ENCODE measurements at regions not wholly inside any gene's neighbourhood (a gene's known extent, or its start where the extent isn't known, plus 50 kb on each side); places are given as distances from the start of the nearest gene placed in this dataset.

DNA sequence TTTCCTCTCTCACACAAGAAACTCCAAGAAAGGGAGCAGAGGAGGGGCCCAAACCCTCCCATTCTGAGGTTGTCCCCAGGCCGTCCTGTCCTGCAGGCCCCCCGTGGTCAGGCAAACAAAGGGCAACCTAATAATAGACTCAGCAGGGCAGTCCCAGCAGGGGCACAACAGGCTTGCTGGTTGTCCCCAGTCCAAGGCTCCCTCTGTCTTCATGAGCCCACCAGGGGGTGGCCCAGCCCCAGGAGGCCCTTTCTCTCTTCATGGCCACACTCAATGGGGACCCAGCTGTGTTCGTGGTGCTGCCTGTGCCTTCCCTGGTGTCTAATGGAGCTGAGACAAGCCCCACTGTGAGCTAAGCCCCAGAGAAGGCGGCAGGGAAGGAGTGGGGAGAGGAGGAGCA lies 359.9 kb downstream of the ADGRD1 start:
- POLR2A ChIA-PET, result no interaction called here
- no peaks in the 10 kb centered on the region for H3K27me3 ChIP-seq (ENCODE audit: control insufficient read depth, insufficient read depth, low read length)
- CTCF ChIA-PET, result no interaction called here
- H3K36me3 ChIP-seq (ENCODE audit: control insufficient read depth, insufficient read depth, low read length), result no peaks in the 10 kb centered on the region
- no peak for DNase-seq (ENCODE audit: low read depth)
- TF ChIP-seq, protein P1, sequence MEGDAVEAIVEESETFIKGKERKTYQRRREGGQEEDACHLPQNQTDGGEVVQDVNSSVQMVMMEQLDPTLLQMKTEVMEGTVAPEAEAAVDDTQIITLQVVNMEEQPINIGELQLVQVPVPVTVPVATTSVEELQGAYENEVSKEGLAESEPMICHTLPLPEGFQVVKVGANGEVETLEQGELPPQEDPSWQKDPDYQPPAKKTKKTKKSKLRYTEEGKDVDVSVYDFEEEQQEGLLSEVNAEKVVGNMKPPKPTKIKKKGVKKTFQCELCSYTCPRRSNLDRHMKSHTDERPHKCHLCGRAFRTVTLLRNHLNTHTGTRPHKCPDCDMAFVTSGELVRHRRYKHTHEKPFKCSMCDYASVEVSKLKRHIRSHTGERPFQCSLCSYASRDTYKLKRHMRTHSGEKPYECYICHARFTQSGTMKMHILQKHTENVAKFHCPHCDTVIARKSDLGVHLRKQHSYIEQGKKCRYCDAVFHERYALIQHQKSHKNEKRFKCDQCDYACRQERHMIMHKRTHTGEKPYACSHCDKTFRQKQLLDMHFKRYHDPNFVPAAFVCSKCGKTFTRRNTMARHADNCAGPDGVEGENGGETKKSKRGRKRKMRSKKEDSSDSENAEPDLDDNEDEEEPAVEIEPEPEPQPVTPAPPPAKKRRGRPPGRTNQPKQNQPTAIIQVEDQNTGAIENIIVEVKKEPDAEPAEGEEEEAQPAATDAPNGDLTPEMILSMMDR (IDR thresholded peaks at IDR 0.05; ENCODE audit: insufficient read depth, low read depth, low read length), result no peak
- H3K4me3 ChIP-seq (ENCODE audit: low read depth, low read length), result no peak overlapping the region

DNA sequence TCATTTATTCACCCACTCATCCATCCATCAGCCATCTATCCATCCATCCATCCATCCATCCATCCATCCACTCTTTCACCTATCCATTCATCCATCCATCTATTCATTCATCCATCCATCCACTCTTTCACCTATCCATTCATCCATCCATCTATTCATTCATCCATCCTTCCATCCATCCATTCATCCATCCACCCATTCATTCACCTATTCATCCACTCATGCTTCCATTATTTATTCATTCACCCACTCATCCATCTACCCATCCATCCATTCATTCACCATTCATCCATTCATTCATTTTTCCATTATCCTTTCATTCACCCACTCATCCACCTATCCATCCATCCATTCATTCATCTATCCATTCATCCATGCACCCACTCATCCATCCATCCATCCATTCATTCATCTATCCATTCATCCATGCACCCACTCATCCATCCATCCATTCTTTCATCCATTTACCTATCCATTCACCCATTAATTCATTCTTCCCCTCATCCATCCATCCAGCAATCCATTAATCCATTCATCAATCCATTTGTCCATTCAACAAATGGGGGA lies 360.9 kb downstream of the ADGRD1 start:
- TF ChIP-seq, protein P1 (IDR thresholded peaks at IDR 0.05; ENCODE audit: insufficient read depth, low read depth, low read length), result no peak
- Histone ChIP-seq H3K4me3 (ENCODE audit: low read depth, low read length) (no peak overlapping the region), H3K36me3 (ENCODE audit: control insufficient read depth, insufficient read depth, low read length) (no peaks in the 10 kb centered on the region), H3K27me3 (ENCODE audit: control insufficient read depth, insufficient read depth, low read length) (no peaks in the 10 kb centered on the region)
- CTCF ChIA-PET, result no interaction called here
- no peak for DNase-seq (ENCODE audit: low read depth)
- POLR2A ChIA-PET, result no interaction called here

DNA sequence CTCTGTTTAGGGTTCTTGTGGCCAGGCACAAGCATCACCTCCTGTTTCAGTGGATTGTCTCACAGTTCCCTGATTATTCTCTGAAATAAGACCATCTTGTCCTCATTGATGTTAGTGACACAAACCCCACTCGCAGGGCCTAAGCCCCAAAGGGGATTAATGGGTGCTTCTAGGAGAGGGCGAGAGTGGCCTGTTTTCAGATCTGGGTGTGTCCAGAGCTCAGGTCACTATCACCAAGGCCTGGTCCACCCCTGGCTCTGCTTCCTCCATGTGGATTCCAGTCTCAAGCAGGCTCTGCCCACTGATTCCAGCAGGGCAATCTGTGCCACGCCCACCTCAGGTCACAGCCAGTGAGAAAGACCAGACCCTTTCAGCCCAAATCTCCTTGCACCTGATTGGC lies 361.9 kb downstream of the ADGRD1 start:
- DNase-seq (ENCODE audit: low read depth), result no peak
- CTCF ChIA-PET, result no interaction called here
- POLR2A ChIA-PET, result no interaction called here
- TF ChIP-seq, protein P1 (IDR thresholded peaks at IDR 0.05; ENCODE audit: insufficient read depth, low read depth, low read length), result no peak
- Histone ChIP-seq H3K27me3 (ENCODE audit: control insufficient read depth, insufficient read depth, low read length) (no peaks in the 10 kb centered on the region), H3K36me3 (ENCODE audit: control insufficient read depth, insufficient read depth, low read length) (no peaks in the 10 kb centered on the region), H3K4me3 (ENCODE audit: low read depth, low read length) (no peak overlapping the region)

DNA sequence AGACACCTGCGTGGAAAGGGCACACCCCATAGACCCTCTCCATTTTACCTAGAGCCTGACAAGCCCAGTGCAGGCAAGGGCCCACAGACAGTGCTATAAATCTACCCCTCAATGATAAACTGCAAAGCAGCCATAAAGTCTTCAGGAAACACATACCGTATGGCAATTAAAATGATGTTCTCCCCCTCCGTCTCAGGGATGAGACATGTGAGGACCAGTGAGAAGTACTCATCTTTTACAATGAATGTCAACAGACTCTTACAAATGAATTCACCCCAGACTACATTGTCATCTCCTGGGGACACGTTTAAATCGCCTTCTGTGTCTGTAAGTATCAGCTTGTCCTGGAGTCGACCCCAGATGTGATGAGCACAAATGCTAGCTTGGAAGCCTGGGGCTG lies 362.7 kb downstream of the ADGRD1 start:
- H3K4me3 ChIP-seq (ENCODE audit: low read depth, low read length), result no peak overlapping the region
- TF ChIP-seq, protein P1 (IDR thresholded peaks at IDR 0.05; ENCODE audit: insufficient read depth, low read depth, low read length), result no peak
- ChIA-PET CTCF (no interaction called here), POLR2A (no interaction called here)
- H3K27me3 ChIP-seq (ENCODE audit: control insufficient read depth, insufficient read depth, low read length), result no peaks in the 10 kb centered on the region
- H3K36me3 ChIP-seq (ENCODE audit: control insufficient read depth, insufficient read depth, low read length), result no peaks in the 10 kb centered on the region
- no peak for DNase-seq (ENCODE audit: low read depth)

DNA sequence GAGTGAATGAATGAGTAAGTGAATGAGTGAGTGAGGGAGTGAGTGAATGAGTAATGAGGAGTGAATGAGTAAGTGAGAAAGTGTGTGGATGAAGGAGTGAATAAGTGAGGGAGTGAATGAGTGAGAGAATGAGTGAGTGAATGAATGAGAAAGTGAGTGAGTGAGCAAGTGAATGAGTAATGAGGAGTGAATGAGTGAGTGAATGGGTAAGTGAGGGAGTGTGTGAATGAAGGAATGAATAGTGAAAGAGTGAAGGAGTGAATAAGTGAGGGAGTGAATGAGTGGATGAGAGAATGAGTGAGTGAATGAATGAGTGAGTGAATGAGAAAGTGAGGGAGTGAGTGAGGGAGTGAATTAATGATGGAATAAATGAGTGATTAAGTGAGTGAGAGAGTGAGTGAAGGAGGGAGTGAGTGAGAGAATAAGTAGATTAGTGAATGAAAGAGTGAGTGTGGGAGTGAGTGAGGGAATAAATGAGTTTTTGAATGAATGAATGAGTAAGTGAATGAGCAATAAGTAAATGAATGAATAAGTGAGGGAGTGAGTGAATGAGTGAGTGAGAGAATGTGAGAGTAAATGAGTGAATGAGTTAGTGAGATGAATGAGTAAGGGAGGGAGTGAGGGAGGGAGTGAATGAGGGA lies 364.5 kb downstream of the ADGRD1 start:
- H3K36me3 ChIP-seq (ENCODE audit: control insufficient read depth, insufficient read depth, low read length), result no peaks in the 10 kb centered on the region
- H3K27me3 ChIP-seq (ENCODE audit: control insufficient read depth, insufficient read depth, low read length), result no peaks in the 10 kb centered on the region
- TF ChIP-seq, protein P1 (IDR thresholded peaks at IDR 0.05; ENCODE audit: insufficient read depth, low read depth, low read length), result no peak
- POLR2A ChIA-PET, result no interaction called here
- CTCF ChIA-PET, result no interaction called here
- no peak overlapping the region for H3K4me3 ChIP-seq (ENCODE audit: low read depth, low read length)
- DNase-seq (ENCODE audit: low read depth), result no peak
